ENCODE measurements at regions not wholly inside any gene's neighbourhood (a gene's known extent, or its start where the extent isn't known, plus 50 kb on each side); places are given as distances from the start of the nearest gene placed in this dataset.

DNA sequence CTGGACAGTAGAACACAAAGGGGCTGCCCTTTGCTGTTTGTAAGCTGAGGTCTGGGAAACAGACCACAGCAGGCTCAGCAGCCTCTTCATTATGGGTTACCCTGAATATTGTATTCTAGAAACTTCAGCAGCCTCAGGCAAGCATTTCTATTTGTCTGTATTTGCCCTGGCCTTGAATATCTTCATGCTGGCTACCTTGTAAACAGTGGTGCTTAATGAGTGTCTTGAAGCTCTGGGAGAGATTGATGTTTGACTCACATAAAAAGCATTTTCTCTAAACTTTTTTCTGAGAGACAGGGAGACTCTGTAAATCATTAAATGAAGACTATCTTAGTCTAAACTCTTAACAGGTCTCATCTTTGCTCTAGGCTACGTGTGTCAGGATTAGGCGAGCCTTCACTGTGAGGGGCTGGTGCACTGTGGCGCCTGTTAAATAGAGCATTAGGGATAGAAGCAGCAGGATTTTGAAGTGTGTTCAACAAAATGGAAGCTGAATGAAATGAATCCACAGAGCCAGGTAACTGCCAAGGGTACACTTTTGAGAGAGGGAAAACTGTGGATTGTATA is 53.1 kb upstream of the MEX3C start:
- TF ChIP-seq CTCF (IDR thresholded peaks at IDR 0.05; ENCODE audit: borderline replicate concordance, extremely low read depth, low read length, poor library complexity, severe bottlenecking) (no peak), EZH2 (IDR thresholded peaks at IDR 0.05; ENCODE audit: borderline replicate concordance, low read depth, low read length, severe bottlenecking) (no peak)
